ENCODE measurements at regions not wholly inside any gene's neighbourhood (a gene's known extent, or its start where the extent isn't known, plus 50 kb on each side); places are given as distances from the start of the nearest gene placed in this dataset.

GRCh38 chr11:128179512-128179911 lies 407.8 kb downstream of the ETS1 start:
- no peak for TF ChIP-seq POLR2A (IDR thresholded peaks at IDR 0.05)
- TF ChIP-seq CTCF (IDR thresholded peaks at IDR 0.05), result no peak

Measured in uterus (tissue), 2 donors.